ENCODE measurements at regions not wholly inside any gene's neighbourhood (a gene's known extent, or its start where the extent isn't known, plus 50 kb on each side); places are given as distances from the start of the nearest gene placed in this dataset.

- TF ChIP-seq CTCF (conservative IDR thresholded peaks at IDR 0.05; ENCODE audit: low read length) (no peak), EZH2phosphoT487 (IDR thresholded peaks at IDR 0.05; ENCODE audit: borderline replicate concordance) (no peak)
Measured at GRCh38 chr2:76427452-76427851, 716.7 kb upstream of the GCFC2 start.
